GM12891 (cell line): ENCODE measurements at regions not wholly inside any gene's neighbourhood (a gene's known extent, or its start where the extent isn't known, plus 50 kb on each side); places are given as distances from the start of the nearest gene placed in this dataset.

ENCODE experiments used
- PAX5 ChIP-seq: IDR thresholded peaks from 2 replicates; pipeline ENCODE4 v1.6.1; 2011; ENCODE audit warnings: low read length, moderate library complexity, mild to moderate bottlenecking; ENCODE audit not compliant: insufficient read depth, severe bottlenecking
- POLR2A ChIP-seq: IDR thresholded peaks from 2 replicates; pipeline ENCODE4 v1.6.1; 2011; ENCODE audit warnings: low read depth, low read length, control low read depth
- POLR2AphosphoS5 ChIP-seq: IDR thresholded peaks from 2 replicates; pipeline ENCODE4 v1.6.1; 2011; ENCODE audit warnings: low read depth, low read length, control low read depth
- POU2F2 ChIP-seq: IDR thresholded peaks from 2 replicates; pipeline ENCODE4 v1.6.1; 2011; ENCODE audit warnings: low read depth, mild to moderate bottlenecking, control low read depth, low read length, moderate library complexity
- SPI1 ChIP-seq: IDR thresholded peaks from 2 replicates; pipeline ENCODE4 v1.6.1; 2011; ENCODE audit warnings: low read depth, low read length, control low read depth
- TAF1 ChIP-seq: IDR thresholded peaks from 2 replicates; pipeline ENCODE4 v1.6.1; 2011; ENCODE audit warnings: low read depth, low read length, control low read depth

- TF ChIP-seq POLR2A (no peak), POLR2AphosphoS5 (no peak), SPI1 (no peak), TAF1 (no peak), PAX5 (no peak), POU2F2 (no peak)
These were observed 111.3 kb downstream of the TSN start for GRCh38 chr2:121866789-121867188.
